ENCODE measurements at regions not wholly inside any gene's neighbourhood (a gene's known extent, or its start where the extent isn't known, plus 50 kb on each side); places are given as distances from the start of the nearest gene placed in this dataset.
"Not testable (repeated sequence)": the region's sequence is repeated elsewhere in the genome, so short reads cannot be mapped to it uniquely, and the experiment has no call there.

DNA sequence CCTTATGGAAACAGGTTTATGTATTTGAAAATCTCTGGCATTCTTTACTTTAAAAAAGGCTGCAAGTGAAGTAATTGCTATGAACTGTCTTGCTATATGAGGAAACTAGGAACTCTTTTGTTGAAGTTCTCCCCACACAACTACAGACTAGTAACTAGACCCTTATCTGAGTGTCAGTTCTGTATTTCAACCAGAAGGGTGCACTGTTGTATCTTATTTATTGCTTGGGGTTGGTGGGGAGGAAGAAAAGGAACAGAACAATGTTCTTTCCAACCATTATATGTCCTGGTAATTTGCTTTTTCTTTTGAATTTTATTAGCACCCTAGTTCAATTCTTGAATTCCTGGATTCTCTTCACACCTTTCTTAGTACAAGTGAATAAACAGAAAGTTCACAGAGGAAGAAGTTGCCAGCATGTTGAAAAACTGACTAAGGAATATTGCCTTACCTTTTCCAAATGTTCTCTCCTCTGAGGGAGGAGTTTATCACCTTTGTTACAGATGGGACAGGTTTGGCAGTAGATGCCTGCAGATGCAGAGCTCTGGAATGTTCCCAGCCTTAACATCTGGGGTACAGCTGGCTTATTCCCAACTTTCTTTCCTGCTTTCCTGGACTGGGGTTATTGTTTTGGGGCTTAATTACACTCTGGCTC lies 162.4 kb upstream of the CFAP20DC start:
- no peak for DNase-seq (ENCODE audit: low read depth)

DNA sequence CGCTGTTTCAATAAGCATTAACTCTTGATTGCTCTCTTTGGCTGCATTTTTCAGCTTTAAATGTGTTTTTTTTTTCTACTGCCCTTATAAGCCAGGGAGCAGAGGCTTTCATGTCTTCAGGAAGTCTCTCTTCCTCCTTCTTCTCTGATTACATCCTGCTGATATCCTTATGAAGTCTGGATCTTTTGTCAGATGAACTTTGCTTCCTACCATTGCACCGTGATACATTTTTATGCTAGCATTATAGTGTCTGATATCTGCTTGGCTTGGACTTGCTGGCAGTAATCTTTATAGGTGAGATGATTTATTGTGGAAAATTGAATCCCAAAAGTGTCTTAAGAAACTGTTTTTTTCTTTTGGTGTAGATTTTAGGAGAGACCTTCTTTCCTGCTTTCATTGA lies 160.4 kb upstream of the CFAP20DC start:
- no peak for DNase-seq (ENCODE audit: low read depth)

DNA sequence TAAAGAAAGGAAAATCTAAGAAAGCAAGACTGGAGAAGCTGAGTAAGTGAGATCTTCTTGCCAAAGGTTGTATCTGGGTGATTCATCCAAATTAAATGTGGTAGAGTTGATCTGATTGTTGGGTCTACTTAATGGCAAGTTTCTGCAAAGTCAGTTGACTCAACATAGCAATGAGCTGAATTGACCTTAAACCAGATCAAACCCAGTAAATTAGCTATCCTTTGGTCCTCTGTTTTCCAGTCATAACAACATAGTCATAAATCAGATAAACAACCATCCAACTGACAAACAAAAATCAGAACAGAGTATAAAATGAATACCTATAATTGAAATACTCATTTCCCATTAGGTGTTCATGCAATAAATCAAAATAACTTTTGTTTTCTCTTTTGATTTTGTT lies 142.6 kb upstream of the CFAP20DC start:
- no peak for DNase-seq (ENCODE audit: low read depth)

DNA sequence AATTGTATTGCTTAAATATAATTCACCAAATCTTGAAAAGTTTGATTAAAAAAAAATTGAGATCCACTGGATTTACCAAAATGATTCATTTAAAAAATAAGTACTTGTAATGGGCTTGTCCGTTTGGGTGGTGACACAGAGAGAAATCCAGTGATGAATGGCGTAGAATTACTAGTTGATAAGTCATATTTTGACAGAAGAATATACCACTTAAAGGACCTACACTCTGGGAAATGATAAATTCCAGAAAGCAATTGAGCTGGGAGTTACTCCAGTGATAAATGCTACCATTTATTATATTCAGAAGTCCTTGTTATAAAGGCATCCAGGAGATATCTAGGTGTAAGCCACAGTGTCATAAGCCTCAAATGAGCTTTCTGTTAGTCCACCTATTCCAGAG lies 141.8 kb upstream of the CFAP20DC start:
- no peak for DNase-seq (ENCODE audit: low read depth)

DNA sequence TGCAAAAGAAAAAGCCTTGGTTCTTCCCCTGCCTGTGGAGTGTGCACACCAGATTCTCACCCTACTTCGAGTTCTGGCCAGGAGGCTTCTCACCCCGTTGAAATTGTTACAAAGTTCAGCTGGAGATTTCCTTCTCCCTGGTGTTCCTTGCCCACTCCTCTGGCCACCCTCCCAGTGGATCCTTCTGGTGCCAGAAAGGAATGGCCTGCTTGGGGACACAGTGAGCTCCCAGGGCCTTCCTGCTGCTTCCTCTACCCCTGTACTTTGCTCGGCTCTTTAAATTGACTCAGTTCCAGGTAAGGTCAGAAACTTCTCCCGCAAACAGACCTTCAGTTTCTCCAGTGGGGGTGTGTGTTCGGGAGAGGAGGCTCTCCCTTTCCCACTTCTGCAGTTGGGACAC lies 140.1 kb upstream of the CFAP20DC start:
- DNase-seq (ENCODE audit: low read depth), result no peak

DNA sequence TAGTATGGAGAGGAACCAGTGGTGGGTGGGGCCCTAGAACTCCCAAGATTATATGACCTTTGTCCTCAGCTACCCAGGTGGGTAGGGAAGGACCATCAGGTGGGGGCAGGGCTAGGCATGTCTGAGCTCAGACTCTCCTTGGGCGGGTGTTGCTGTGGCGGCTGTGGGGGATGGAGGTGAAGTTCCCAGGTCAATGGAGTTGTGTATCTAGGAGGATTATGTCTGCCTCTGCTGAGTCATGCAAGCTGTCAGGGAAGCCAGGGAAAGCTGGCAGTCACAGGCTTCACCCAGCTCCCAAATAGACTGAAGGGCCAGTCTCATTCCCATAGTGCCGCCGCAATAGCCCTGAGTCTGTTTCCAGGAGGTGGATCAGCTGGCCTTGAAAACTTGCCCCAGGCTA lies 139.7 kb upstream of the CFAP20DC start:
- DNase-seq (ENCODE audit: low read depth), result no peak

DNA sequence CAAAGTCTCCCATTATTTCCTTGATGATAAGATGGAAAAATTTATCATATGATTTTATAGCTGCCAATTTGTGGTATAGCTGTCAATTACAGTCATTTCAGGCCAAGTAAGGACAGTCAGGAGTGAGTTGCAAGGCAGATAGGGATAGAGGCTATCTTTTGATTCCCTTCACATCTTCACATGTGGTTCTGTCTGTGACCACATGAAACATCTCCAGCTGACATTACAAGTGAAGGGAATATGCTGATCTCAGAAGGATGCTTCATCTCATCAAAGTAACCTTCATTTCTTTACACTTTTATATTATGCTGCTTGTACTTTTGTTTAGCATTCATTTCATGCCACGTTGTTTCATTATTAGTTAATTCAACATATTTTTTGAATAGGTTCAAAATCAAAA lies 136.9 kb upstream of the CFAP20DC start:
- DNase-seq (ENCODE audit: low read depth), result no peak

DNA sequence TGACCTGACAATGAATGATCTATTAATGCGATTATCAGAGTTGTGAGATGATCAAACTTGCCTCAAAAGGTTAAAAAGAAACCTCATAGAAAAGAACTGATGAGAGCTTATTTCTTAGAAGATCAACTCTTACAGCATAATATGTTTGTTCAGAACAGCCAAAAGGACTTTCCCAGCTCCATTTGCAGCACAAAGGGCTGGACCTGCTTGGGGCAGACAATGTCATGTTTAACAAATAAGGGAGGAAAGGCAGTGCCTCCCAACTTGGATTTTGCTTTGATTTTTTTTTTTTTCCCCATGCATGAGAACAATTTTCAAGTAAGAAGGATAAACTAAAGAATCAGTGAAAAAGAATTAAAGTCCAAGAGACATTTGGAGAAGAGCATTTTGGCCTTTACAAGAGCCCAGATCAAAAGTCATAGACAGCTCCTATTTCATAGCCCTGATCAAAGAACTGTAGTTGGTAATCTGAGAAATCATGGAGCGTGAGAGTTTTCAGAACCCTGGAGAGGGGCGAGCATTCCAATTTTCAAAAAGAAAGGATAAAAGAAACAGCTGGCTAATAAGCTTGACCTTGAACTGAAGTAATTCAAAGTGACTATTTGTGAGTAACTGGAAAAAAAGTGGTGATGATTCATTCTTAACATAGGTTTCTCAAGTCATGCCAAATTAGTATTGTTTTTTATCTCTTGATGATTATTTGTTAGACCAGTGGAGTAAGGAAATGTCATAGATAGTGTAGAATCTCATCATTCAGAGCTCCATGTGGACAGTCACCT lies 136.0 kb upstream of the CFAP20DC start:
- DNase-seq (ENCODE audit: low read depth), result no peak

DNA sequence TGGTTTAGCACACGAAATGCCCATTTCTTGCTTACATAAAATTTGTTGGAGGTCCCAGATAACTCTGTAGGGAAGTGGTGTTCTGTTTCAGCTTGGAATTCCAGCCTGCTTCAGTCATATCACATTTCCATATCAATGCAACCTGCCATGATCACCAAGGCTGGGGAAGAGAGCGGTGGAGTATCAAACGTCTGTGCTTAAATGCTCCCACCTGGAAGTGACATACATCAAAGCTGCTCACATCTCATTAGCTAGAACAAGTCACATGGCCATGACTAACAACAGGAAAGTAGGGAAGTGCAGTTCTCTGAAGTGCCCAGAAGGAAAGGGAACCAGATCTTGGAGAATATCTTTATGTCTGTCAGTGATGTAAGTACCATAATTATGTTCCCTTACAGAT lies 130.2 kb upstream of the CFAP20DC start:
- no peak for DNase-seq (ENCODE audit: low read depth)

DNA sequence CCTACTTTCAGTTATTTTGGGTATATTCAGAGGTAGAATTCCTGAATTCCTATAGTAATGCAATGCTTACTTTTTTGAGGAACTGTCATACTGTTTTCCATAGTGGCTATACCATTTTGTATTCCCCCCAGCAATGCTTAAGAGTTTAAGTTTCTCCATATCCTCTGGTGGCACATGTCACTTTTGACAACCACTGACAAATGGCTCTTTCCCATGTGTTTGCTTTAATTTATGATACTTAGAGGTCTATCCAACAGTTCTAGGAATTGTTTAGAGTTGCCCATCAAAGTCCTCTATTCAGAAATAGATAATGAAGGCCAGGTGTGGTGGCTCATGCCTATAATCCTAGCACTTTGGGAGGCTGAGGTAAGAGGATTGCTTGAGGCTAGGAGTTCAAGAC lies 128.9 kb upstream of the CFAP20DC start:
- DNase-seq (ENCODE audit: low read depth), result no peak

DNA sequence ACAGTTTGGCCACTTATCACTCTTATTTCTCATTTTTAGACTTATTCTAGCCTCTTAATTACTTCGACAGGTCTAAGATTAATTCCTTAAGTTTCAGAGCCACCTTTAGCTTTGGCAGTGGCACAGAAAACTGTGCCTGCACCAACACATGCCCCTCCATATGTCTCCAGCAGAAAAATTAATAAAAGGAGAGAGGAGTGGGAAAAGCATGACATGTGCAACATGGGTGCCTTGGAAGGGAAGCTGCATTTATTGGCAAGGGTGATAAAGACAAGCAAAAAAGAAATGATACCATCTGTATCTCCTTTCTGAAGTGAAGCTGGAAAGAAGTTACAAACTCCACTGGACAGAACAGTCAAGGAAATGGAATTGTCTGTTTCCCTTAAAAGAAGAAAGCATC lies 121.7 kb upstream of the CFAP20DC start:
- no peak for DNase-seq (ENCODE audit: low read depth)

DNA sequence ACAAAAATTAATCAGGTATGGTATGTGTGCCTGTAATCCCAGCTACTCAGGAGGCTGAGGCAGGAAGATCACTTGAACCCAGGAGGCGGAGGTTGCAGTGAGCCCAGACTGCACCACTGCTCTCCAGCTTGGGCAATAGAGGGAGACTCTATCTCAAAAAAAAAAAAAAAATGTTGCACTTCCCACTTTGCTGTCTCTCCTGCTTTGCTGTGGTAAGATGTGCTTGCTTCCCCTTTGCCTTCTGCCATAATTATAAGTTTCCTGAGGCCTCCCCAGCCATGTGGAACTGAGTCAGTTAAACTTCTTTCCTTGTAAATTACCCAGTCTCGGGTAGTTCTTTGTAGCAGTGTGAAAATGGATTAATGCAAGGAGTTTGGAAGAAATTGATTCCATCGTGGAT lies 120.3 kb upstream of the CFAP20DC start:
- DNase-seq (ENCODE audit: low read depth), result not testable (repeated sequence)

DNA sequence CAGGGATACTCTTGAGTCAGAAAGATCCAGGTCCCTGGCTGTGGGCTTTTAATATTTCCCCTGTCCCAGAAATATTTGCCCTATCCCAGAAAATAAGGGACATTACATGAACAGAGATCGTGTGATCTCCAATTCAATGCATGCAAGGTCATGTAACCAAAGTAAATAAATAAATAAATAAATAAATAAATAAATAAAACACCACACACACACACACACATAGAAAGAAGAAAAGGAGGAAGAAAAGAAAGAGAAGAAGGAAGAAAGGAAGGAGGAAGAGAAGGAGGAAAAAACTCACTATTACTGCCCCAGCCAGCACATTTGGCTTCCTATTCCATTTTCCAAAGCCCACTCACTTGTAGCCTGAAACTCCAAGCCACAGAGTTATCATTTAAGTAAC lies 117.9 kb upstream of the CFAP20DC start:
- no peak for DNase-seq (ENCODE audit: low read depth)

DNA sequence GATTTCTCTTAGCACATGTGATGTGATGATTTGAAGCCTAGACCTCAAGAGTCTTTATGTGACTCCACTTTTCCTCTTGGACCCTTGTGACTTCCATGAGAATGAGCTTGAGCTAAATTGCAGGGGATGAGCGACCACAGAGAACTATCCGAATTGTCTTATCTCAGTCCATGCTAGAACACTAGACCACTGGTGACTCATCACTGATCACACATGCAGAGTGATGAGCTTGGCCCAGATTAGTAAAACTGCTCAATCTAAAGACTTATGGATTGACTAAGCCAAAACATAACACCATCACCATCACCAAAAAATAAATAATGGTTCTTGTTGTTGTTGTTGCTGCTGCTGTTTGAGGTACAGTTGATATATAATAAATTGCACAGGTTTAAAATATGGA lies 114.1 kb upstream of the CFAP20DC start:
- no peak for DNase-seq (ENCODE audit: low read depth)

DNA sequence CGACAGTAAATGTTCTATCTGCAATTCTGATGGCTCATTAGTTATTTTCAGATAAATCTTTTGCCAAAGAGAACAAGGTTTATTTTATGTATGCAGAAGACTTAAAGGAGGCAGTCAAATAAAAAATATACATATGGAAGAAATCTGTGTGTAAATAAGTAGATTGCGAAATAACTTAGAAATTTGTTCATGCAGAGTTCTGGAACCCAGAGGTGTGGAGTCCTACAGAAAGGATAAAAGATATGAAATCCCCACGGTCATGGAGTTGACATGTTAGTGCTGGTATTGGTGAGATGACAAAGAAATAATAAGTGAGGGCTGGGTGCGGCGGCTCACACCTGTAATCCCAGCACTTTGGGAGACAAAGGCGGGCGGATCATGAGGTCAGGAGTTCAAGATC lies 111.2 kb upstream of the CFAP20DC start:
- DNase-seq (ENCODE audit: low read depth), result no peak

DNA sequence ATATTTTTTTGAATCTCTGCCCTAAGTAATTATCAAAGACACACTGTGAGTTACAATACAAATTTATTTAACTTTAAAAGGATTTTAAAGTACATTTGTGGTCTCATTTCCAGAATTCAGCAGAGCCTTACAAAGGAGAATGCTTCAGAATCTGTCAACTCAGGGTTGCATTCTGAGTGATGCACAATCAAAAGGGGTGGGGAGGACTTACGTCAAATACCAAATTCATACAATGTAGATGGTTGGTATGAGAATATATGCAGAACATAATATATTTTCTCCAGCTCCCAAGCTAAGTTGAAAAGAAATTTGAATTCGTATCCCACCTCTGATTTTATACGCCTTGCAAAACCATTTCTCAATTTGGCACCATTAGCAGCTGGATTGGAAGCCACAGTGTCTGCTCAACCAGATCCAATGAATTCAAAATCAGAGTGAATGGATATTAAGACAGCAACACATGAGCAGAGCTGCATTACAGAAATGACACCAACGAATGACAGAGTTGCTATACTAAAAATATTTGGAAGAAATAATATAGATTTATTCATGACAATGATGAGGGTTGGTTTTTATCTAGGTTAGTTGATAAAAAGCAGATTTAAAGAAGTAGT lies 110.4 kb upstream of the CFAP20DC start:
- DNase-seq (ENCODE audit: low read depth), result no peak

DNA sequence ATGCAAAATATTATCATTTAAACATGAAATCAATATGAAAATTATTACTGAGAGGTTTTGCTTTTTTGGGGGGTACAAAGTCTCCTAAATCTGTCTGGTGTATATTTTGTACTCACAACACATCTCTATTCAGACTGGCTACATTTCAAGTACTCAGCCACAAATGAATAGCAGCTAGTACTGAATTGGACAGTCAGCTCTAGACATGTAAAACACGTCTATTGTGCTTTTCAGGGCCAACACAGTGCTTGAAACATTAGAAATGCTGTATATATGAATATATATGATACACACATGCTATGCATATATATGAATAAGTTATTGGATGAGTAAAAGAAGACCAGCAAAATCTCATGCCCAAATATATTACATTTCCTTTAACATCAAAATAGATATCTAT lies 103.8 kb upstream of the CFAP20DC start:
- no peak for DNase-seq (ENCODE audit: low read depth)

DNA sequence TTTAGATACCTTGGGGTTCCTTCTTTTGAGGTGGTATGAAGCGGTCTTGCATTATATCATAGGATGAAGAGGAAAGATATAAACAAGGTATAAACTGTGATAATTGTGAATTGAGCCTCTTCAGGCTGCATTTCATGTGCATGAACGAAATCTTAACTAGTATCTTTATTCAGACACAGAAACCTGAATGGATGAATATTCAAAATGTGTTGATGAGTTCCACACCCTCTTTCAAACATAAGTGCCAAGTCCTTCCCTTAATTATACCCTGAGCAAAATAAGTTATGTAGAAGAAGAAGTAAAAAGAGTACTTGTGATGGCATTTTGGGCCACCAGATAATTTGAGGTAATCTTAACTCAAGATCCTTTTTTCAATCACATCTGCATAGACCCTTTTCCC lies 103.1 kb upstream of the CFAP20DC start:
- no peak for DNase-seq (ENCODE audit: low read depth)

DNA sequence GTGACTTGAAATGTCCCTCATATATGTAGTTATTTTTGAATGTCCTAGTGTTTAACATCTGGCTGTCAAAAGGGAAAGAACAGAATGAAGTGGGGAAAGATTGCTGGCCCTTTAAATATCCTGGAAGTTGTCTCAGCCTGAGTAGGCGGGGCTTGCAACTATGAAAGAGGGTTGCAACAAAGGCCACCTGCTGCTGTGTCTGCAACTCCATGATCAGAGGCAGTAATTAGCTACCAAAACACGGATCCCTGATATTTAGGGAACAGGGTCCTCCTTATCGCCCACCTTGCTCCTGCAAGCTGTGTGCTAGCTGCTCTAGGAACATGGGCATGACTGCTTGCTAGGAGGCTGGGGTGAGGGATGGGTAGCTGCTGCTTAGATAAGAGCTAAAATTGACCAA lies 100.2 kb upstream of the CFAP20DC start:
- DNase-seq (ENCODE audit: low read depth), result no peak

DNA sequence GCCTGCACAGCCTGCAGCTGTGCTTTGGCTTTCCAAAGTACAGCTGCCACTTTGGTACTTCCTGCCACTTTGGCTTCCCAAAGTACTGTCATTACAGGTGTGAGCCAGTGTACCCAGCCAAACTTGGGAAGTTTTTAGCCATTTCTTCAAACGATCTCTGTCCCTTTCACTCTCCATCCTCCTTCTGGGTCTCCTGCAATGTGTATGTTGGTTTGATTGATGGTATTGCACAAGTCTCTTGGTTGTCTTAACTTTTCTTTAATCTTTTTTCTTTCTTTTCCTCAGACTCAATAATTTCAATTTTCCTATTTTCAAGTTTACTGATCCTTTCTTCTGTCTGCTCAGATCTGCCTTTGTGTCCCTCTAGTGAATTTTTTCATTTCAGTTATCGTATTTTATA lies 99.3 kb upstream of the CFAP20DC start:
- DNase-seq (ENCODE audit: low read depth), result no peak

DNA sequence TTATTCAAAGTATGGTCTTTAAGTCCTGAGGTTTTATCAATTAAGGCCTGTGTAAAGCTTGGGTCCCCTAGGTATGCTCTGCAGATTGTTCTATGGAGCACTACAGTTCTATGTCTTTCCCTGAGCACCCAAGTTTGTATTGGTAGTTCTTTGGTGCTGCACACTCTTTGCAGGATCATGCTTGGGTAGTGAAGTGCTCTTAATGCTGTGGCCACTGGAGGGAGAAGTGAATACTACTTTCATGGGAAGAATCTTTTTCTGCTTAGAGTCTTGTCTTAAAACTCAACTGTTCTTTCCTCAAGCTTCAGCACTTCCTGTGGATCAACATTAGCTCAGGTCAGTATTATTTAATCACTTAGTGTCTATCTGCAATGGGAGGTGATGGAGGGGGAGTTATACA lies 93.6 kb upstream of the CFAP20DC start:
- DNase-seq (ENCODE audit: low read depth), result no peak

DNA sequence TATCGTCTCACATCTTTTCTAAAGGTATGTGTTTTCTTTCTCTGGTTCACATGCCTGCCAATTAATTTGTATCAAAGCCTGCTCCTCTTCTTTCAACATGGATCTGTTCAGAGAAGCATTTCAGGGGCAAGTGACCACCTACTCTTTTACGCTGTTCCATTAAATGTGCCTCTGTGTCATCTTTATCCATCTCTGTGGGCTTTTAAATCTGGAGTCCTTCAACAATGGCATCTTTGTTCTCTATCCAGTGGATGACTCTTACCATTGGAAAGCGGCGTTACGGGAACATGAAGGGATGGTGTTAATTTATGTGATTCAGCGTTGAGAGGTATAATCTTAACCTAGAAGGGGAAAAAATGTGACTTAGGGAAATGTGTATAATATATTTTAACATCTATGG lies 92.7 kb upstream of the CFAP20DC start:
- DNase-seq (ENCODE audit: low read depth), result no peak

DNA sequence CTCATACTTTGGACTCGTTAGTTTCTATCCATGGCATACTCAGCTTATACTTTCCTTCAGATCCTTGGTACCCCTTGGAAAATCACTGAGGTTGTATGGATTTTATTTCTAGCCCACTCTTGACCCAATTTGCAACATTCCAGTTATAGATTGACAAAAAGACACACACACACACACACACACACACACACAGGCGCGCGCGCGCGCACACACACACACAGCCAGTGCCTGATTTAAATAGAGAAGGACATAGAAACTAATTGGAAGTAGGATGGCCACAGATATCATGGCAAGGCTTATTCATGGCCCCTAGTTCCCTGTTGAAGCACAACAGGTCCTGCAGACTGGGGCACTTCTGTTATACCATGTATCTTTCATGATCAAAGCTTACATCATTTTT lies 89.1 kb upstream of the CFAP20DC start:
- DNase-seq (ENCODE audit: low read depth), result no peak

DNA sequence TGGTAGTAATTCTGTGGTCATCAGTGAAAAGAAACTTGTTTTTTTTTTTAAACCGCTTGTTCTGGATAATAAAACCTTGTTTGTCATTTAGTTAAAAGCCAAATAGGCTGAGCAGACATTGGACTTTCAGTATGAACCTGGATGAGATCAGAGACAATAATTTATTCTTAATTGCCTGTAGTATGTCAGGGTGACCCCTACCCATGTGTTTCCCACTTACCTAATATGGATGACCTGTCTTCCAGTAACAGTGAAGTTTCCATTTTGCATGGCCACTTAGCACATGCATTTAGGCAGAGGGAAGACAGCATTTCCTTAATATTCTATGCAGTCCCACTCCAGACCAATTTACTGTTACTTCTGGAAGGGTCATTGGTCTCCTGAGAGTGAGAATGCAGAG lies 87.6 kb upstream of the CFAP20DC start:
- no peak for DNase-seq (ENCODE audit: low read depth)
